B cell (primary cell): ENCODE measurements at regions not wholly inside any gene's neighbourhood (a gene's known extent, or its start where the extent isn't known, plus 50 kb on each side); places are given as distances from the start of the nearest gene placed in this dataset.

ENCODE experiments used
- ATAC-seq: fragments of 200-7000 bp; cut with Tn5 transposase; one replicate; pipeline ENCODE4 v1.10.0; 2021; ENCODE audit warnings: low read depth, mild to moderate bottlenecking, moderate number of reproducible peaks, moderate library complexity
- CTCF ChIA-PET: fragments of 350-600 bp; sonication (Branson Sonifier 250); formaldehyde crosslinking; loops from one replicate; lab custom pipeline; 2021; ENCODE audit warnings: antibody characterized with exemption, inconsistent platforms; lab: Charles Lee
- POLR2A ChIA-PET: fragments of 350-600 bp; sonication (Branson Sonifier 250); formaldehyde crosslinking; loops from one replicate; lab custom pipeline; 2021; ENCODE audit warnings: antibody characterized with exemption; lab: Charles Lee
- DNase-seq: peaks from one replicate; pipeline ENCODE4 v3.0.0; 2013
- H2AFZ ChIP-seq: 2 replicates; pipeline ENCODE4 v1.6.1; 2012; ENCODE audit warnings: mild to moderate bottlenecking, low read depth, low read length; ENCODE audit not compliant: insufficient read depth, poor library complexity, severe bottlenecking
- H3K27ac ChIP-seq, 2 donors: 1 replicate in 1 of 2; 2 replicates in 1 of 2; pipeline ENCODE4 v1.5.1; 2012 to 2013; ENCODE audit warnings: low read length in 2 of 2, mild to moderate bottlenecking in 2 of 2, moderate library complexity in 1 of 2
- H3K27me3 ChIP-seq, 4 experiments: fragments of 200-600 bp in 1 of 4; sonication (generic) in 1 of 4; replicated peaks in 1 of 4; 1 replicate in 2 of 4; 2 replicates in 2 of 4; pipeline versions ENCODE4 v1.6.1 to v1.7.0; 2013 to 2016; ENCODE audit warnings: low read length in 3 of 4, mild to moderate bottlenecking in 2 of 4, mixed read lengths in 1 of 4, moderate library complexity in 1 of 4; ENCODE audit not compliant: insufficient read depth in 4 of 4, control insufficient read depth in 3 of 4; ENCODE audit errors: control extremely low read depth in 1 of 4
- H3K36me3 ChIP-seq, 2 experiments: replicated peaks in 1 of 2; 1 replicate in 1 of 2; 2 replicates in 1 of 2; pipeline versions ENCODE4 v1.6.1 to v1.7.1; 2013; ENCODE audit warnings: low read length in 1 of 2; ENCODE audit not compliant: insufficient read depth in 2 of 2, control insufficient read depth in 1 of 2; ENCODE audit errors: control extremely low read depth in 1 of 2, extremely low read depth in 1 of 2
- H3K4me1 ChIP-seq, 2 donors: fragments of 200-600 bp in 1 of 2; sonication (generic) in 1 of 2; 1 replicate in 1 of 2; 2 replicates in 1 of 2; pipeline versions ENCODE4 v1.5.1 to v1.6.1; 2013 to 2017; ENCODE audit warnings: low read length in 2 of 2; ENCODE audit not compliant: control insufficient read depth in 2 of 2, insufficient read depth in 2 of 2
- H3K4me2 ChIP-seq: replicated peaks from 2 replicates; pipeline ENCODE3; 2012; ENCODE audit warnings: mild to moderate bottlenecking, low read depth, low read length; ENCODE audit not compliant: poor library complexity, severe bottlenecking
- H3K4me3 ChIP-seq, 5 experiments: fragments of 200-600 bp in 1 of 5; sonication (generic) in 1 of 5; 1 replicate in 3 of 5; 2 replicates in 2 of 5; pipeline versions ENCODE4 v1.5.1 to v1.7.0; 2011 to 2016; ENCODE audit warnings: low read length in 4 of 5, mild to moderate bottlenecking in 4 of 5, low read depth in 2 of 5, control low read depth in 1 of 5, moderate library complexity in 1 of 5; ENCODE audit not compliant: insufficient read depth in 1 of 5; ENCODE audit errors: control extremely low read depth in 1 of 5, extremely low read depth in 1 of 5
- H3K79me2 ChIP-seq: fragments of 200-600 bp; sonication (generic); one replicate; pipeline ENCODE4 v1.6.0; 2016; ENCODE audit warnings: low read length; ENCODE audit not compliant: control insufficient read depth, insufficient read depth
- H3K9ac ChIP-seq: fragments of 200-600 bp; sonication (generic); 2 replicates; pipeline ENCODE4 v1.6.1; 2017; ENCODE audit warnings: mild to moderate bottlenecking, low read length, moderate library complexity
- H3K9me3 ChIP-seq, 3 donors: one replicate each; pipeline versions ENCODE4 v1.6.1 to v1.7.1; 2013; ENCODE audit warnings: low read length in 2 of 3; ENCODE audit not compliant: control insufficient read depth in 2 of 3, insufficient read depth in 1 of 3; ENCODE audit errors: control extremely low read depth in 1 of 3
- H4K20me1 ChIP-seq: 2 replicates; pipeline ENCODE4 v1.6.0; 2012; ENCODE audit warnings: mild to moderate bottlenecking, low read length; ENCODE audit not compliant: insufficient read depth, control insufficient read depth, poor library complexity, severe bottlenecking
- H3K27ac Mint-ChIP-seq: one replicate; pipeline ENCODE4 v1.8.0; 2021; ENCODE audit warnings: mixed read lengths
- H3K27me3 Mint-ChIP-seq: one replicate; pipeline ENCODE4 v1.8.0; 2021; ENCODE audit warnings: mixed read lengths
- H3K4me1 Mint-ChIP-seq: one replicate; pipeline ENCODE4 v1.8.0; 2021; ENCODE audit warnings: mixed read lengths
- H3K4me3 Mint-ChIP-seq: one replicate; pipeline ENCODE4 v1.8.0; 2021; ENCODE audit warnings: mixed read lengths
- H3K9me3 Mint-ChIP-seq: one replicate; pipeline ENCODE4 v1.8.0; 2022; ENCODE audit warnings: mixed read lengths; ENCODE audit not compliant: insufficient read depth
- CTCF ChIP-seq: fragments of 200-600 bp; IDR thresholded peaks from one replicate; pipeline ENCODE4 v1.8.0; 2022; ENCODE audit warnings: antibody characterized with exemption, mild to moderate bottlenecking
- EZH2 ChIP-seq: IDR thresholded peaks from 2 replicates; pipeline ENCODE4 v1.6.1; 2012; ENCODE audit warnings: borderline replicate concordance, low read depth, mild to moderate bottlenecking, moderate library complexity, low read length; ENCODE audit not compliant: insufficient read depth, poor library complexity, severe bottlenecking
- WGBS: methylation state at CpG from one replicate; pipeline ENCODE4 v1.1.5; 2013; ENCODE audit warnings: missing lambda C conversion rate; ENCODE audit not compliant: insufficient coverage; 5-methylcytosine and 5-hydroxymethylcytosine counted together
- intact Hi-C: fragments of 100-400 bp; cut with micrococcal nuclease; formaldehyde crosslinking; loops from one replicate; pipeline ENCODE4 v1.10.0; 2022

- Mint-ChIP-seq H3K27me3 (no peaks in the 10 kb centered on the region), H3K4me1 (peaks cover 28% of the 10 kb centered on the region), H3K4me3 (no peak overlapping the region), H3K27ac (no peak overlapping the region), H3K9me3 (no peaks in the 10 kb centered on the region)
- Histone ChIP-seq H2AFZ (no peak overlapping the region), H3K9me3 (no peaks in the 10 kb centered on the region), H3K4me2 (no peak overlapping the region), H4K20me1 (no peaks in the 10 kb centered on the region), H3K27ac (no peak overlapping the region), H3K79me2 (peaks cover 6% of the 10 kb centered on the region), H3K4me1 (peaks cover 15 to 29% of the 10 kb centered on the region in 2 donors), H3K27me3 (no peaks in the 10 kb centered on the region), H3K4me3 (no peak overlapping the region), H3K9ac (no peak overlapping the region), H3K36me3 (no peaks in the 10 kb centered on the region)
- TF ChIP-seq CTCF = no peak
- no peak for TF ChIP-seq EZH2
- 94% methylated on average over 8 of the region's 8 CpGs for WGBS
- ChIA-PET CTCF (interaction anchor here (0.9 to 1.1 kb wide), 2 partner anchors 9 to 115 kb away, joined by 3 to 4 read pairs; no protein-coding TSS in a partner anchor), POLR2A (no interaction called here)
- intact Hi-C loops = no loop called here
- ATAC-seq (no peak), DNase-seq (no peak)
These were observed 202.6 kb upstream of the PRPS1L1 start for GRCh38 chr7:18230271-18230670.

DNA sequence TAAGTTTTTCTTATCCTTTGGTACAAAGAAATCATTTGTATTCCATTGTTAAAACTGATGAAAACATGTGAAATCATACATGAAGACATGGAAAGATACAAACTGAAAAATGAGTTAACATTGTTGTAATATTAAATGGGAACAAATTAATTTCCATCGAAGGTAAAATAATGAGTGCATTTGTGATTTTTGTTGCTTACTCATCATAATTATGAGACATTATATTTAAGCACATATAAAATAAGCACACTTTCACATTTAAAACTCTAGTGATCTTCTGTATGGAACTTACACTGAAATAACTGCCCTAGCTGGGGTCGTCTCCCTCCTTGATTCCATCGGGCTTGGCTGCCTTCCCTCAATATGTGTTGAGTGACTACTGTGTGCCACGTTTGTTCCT, 204.2 kb upstream of the PRPS1L1 start:
- H3K27me3 Mint-ChIP-seq = no peaks in the 10 kb centered on the region
- POLR2A ChIA-PET = no interaction called here

More for the DNA sequence above, 204.2 kb upstream of the PRPS1L1 start:
- peaks cover 6 to 15% of the 10 kb centered on the region in 2 donors for H3K4me1 ChIP-seq
- CTCF ChIA-PET = no interaction called here
- ATAC-seq = no peak
- H3K27me3 ChIP-seq = no peaks in the 10 kb centered on the region
- H3K4me1 Mint-ChIP-seq = peaks cover 17% of the 10 kb centered on the region
- no peak for DNase-seq
- WGBS = no CpG with 5 or more reads among the region's 4 CpGs
- intact Hi-C loops = no loop called here
- no peaks in the 10 kb centered on the region for H3K9me3 ChIP-seq
- no peak overlapping the region for H3K9ac ChIP-seq
- no peaks in the 10 kb centered on the region for H3K9me3 Mint-ChIP-seq
- H3K27ac ChIP-seq = no peak overlapping the region
- no peaks in the 10 kb centered on the region for H3K36me3 ChIP-seq
- no peaks in the 10 kb centered on the region for H3K79me2 ChIP-seq
- TF ChIP-seq CTCF (no peak), EZH2 (no peak)
- no peak overlapping the region for H2AFZ ChIP-seq
- no peak overlapping the region for H3K27ac Mint-ChIP-seq
- H3K4me2 ChIP-seq = no peak overlapping the region
- H4K20me1 ChIP-seq = no peaks in the 10 kb centered on the region
- no peak overlapping the region for H3K4me3 ChIP-seq
- no peak overlapping the region for H3K4me3 Mint-ChIP-seq
